Nephron (organoid): ENCODE measurements at regions not wholly inside any gene's neighbourhood (a gene's known extent, or its start where the extent isn't known, plus 50 kb on each side); places are given as distances from the start of the nearest gene placed in this dataset.
A peak's percentile ranks its signal among the peaks of the same experiment; 100 is the strongest.

ENCODE experiments used
- H3K27ac Mint-ChIP-seq, 3 experiments: 2 replicates each; pipeline ENCODE4 v1.8.0; 2020; ENCODE audit warnings: mixed read lengths in 3 of 3, mild to moderate bottlenecking in 2 of 3, moderate library complexity in 1 of 3
- H3K27me3 Mint-ChIP-seq: 2 replicates; pipeline ENCODE4 v1.8.0; 2021; ENCODE audit warnings: low read depth, mild to moderate bottlenecking, moderate library complexity, mixed read lengths
- H3K36me3 Mint-ChIP-seq: 2 replicates; pipeline ENCODE4 v1.8.0; 2020; ENCODE audit warnings: low read depth, mixed read lengths
- H3K4me1 Mint-ChIP-seq: 2 replicates; pipeline ENCODE4 v1.8.0; 2020; ENCODE audit warnings: mixed read lengths
- H3K4me3 Mint-ChIP-seq, 3 experiments: 2 replicates each; pipeline ENCODE4 v1.8.0; 2020; ENCODE audit warnings: mild to moderate bottlenecking in 3 of 3, mixed read lengths in 3 of 3, moderate library complexity in 2 of 3
- H3K9me3 Mint-ChIP-seq: 2 replicates; pipeline ENCODE4 v1.8.0; 2020; ENCODE audit warnings: mixed read lengths
- CTCF ChIP-seq, 3 experiments: fragments of 200-600 bp; sonication (generic); IDR thresholded peaks; one replicate each; pipeline ENCODE4 v1.5.0; 2021; ENCODE audit warnings: antibody characterized with exemption in 3 of 3; ENCODE audit not compliant: unreplicated experiment in 3 of 3

GRCh38 chr3:159845737-159846136, 142.9 kb upstream of the IL12A start:
- Mint-ChIP-seq H3K27me3 (no peaks in the 10 kb centered on the region), H3K4me1 (peaks cover 41% of the 10 kb centered on the region), H3K36me3 (peaks cover 3% of the 10 kb centered on the region), H3K27ac (no peak overlapping the region), H3K9me3 (no peaks in the 10 kb centered on the region), H3K4me3 (no peak overlapping the region)
- TF ChIP-seq CTCF (IDR thresholded peaks at IDR 0.05; ENCODE audit: unreplicated experiment in 3 of 3) = no peak

- Mint-ChIP-seq H3K4me3 (no peak overlapping the region), H3K4me1 (peaks cover 39% of the 10 kb centered on the region), H3K27ac (no peak overlapping the region), H3K36me3 (peaks cover 3% of the 10 kb centered on the region), H3K9me3 (no peaks in the 10 kb centered on the region), H3K27me3 (no peaks in the 10 kb centered on the region)
- no peak for TF ChIP-seq CTCF (IDR thresholded peaks at IDR 0.05; ENCODE audit: unreplicated experiment in 3 of 3)
Observed at GRCh38 chr3:159846255-159846654, 142.4 kb upstream of the IL12A start.

GRCh38 chr3:159848348-159849118, 140.1 kb upstream of the IL12A start:
- peaks cover 55% of the 10 kb centered on the region for H3K4me1 Mint-ChIP-seq
- peaks cover 3% of the 10 kb centered on the region for H3K36me3 Mint-ChIP-seq

GRCh38 chr3:159850481-159850880, 138.2 kb upstream of the IL12A start:
- no peak overlapping the region for H3K4me3 Mint-ChIP-seq
- peaks cover 3% of the 10 kb centered on the region for H3K36me3 Mint-ChIP-seq
- H3K4me1 Mint-ChIP-seq = peaks cover 55% of the 10 kb centered on the region
- H3K27me3 Mint-ChIP-seq = no peaks in the 10 kb centered on the region
- H3K9me3 Mint-ChIP-seq = no peaks in the 10 kb centered on the region
- H3K27ac Mint-ChIP-seq = peak overlapping the region in 1 of 3 experiments; percentile 21
- TF ChIP-seq CTCF (IDR thresholded peaks at IDR 0.05; ENCODE audit: unreplicated experiment in 3 of 3) = no peak

More at GRCh38 chr3:159848348-159849118, 140.1 kb upstream of the IL12A start:
- Mint-ChIP-seq H3K9me3 (no peaks in the 10 kb centered on the region), H3K27ac (peak overlapping the region in 1 of 3 experiments; percentile 17), H3K4me3 (no peak overlapping the region), H3K27me3 (no peaks in the 10 kb centered on the region)
- TF ChIP-seq CTCF (IDR thresholded peaks at IDR 0.05; ENCODE audit: unreplicated experiment in 3 of 3) = no peak

GRCh38 chr3:159852266-159852665, 136.4 kb upstream of the IL12A start:
- H3K4me1 Mint-ChIP-seq = peaks cover 66% of the 10 kb centered on the region
- H3K27me3 Mint-ChIP-seq = no peaks in the 10 kb centered on the region
- peak overlapping the region; percentile 60 to 76 (median 69) for H3K4me3 Mint-ChIP-seq
- peaks cover 3% of the 10 kb centered on the region for H3K36me3 Mint-ChIP-seq
- H3K9me3 Mint-ChIP-seq = no peaks in the 10 kb centered on the region
- H3K27ac Mint-ChIP-seq = peak overlapping the region; percentile 87 to 92 (median 89)
- no peak for TF ChIP-seq CTCF (IDR thresholded peaks at IDR 0.05; ENCODE audit: unreplicated experiment in 3 of 3)
